K562 (cell line): ENCODE measurements at regions not wholly inside any gene's neighbourhood (a gene's known extent, or its start where the extent isn't known, plus 50 kb on each side); places are given as distances from the start of the nearest gene placed in this dataset.

Experiments
- ATAC-seq: fragments of 200-7000 bp; cut with Tn5 transposase; 3 replicates; pipeline ENCODE4 v1.9.1; 2020; ENCODE audit warnings: moderate library complexity
- BruUV-seq: library from RNA; stranded (reverse); fragments of 400-500 nt; replicated peaks from 2 replicates; lab custom pipeline; 2021; lab: Mats Ljungman, UMichigan
- CTCF ChIA-PET: fragments of 300-600 bp; formaldehyde crosslinking; extraction: SDS; loops from one replicate; lab custom pipeline; 2021; ENCODE audit warnings: low intra/inter-chr PET ratio; lab: Yijun Ruan, JAX
- POLR2A ChIA-PET: fragments of 300-600, 350-650 bp; sonication (Branson Sonifier 250); formaldehyde crosslinking; extraction: SDS; loops from one replicate; lab custom pipeline; 2021; ENCODE audit warnings: antibody characterized with exemption, inconsistent platforms; lab: Yijun Ruan, JAX
- DNase-seq, 4 experiments: peaks; one replicate each; pipeline versions ENCODE4 v3.0.0 to v3.0.0-alpha.2; 2011 to 2018; ENCODE audit warnings: low spot score in 3 of 4, mixed read lengths in 3 of 4; ENCODE audit errors: extremely low read depth in 1 of 4
- FAIRE-seq: peaks from 2 replicates; lab custom pipeline; 2011; peaks lifted over from hg19 to GRCh38; lab: Jason Lieb, UNC
- H2AFZ ChIP-seq: 2 replicates; pipeline ENCODE4 v1.6.0; 2011; ENCODE audit warnings: low read depth, low read length, control low read depth, inconsistent platforms
- H3K27ac ChIP-seq: fragments of 200-600 bp; 3 replicates; pipeline ENCODE4 v1.8.0; 2011; ENCODE audit warnings: low read depth, mild to moderate bottlenecking, control low read depth, inconsistent platforms, low read length, moderate library complexity, mixed read lengths; ENCODE audit errors: extremely low read depth
- H3K27me3 ChIP-seq, 2 experiments: fragments of 300-600 bp in 1 of 2; 2 replicates in 1 of 2; 3 replicates in 1 of 2; pipeline versions ENCODE4 v1.6.0 to v1.8.0; 2011; ENCODE audit warnings: inconsistent platforms in 2 of 2, low read length in 2 of 2, mild to moderate bottlenecking in 1 of 2, mixed read lengths in 1 of 2, moderate library complexity in 1 of 2; ENCODE audit not compliant: control insufficient read depth in 2 of 2, insufficient read depth in 2 of 2
- H3K36me3 ChIP-seq: fragments of 300-600 bp; 3 replicates; pipeline ENCODE4 v1.8.0; 2011; ENCODE audit warnings: mild to moderate bottlenecking, low read length, inconsistent platforms; ENCODE audit not compliant: control insufficient read depth, insufficient read depth
- H3K4me1 ChIP-seq, 2 experiments: fragments of 200-600 bp in 1 of 2; replicated peaks in 1 of 2; 2 replicates in 1 of 2; 3 replicates in 1 of 2; pipeline versions ENCODE4 v1.5.1 to v1.8.0; 2011; ENCODE audit warnings: inconsistent platforms in 2 of 2, low read length in 2 of 2, mild to moderate bottlenecking in 1 of 2, mixed read lengths in 1 of 2, moderate library complexity in 1 of 2; ENCODE audit not compliant: control insufficient read depth in 2 of 2, insufficient read depth in 2 of 2
- H3K4me2 ChIP-seq: 2 replicates; pipeline ENCODE4 v1.6.1; 2011; ENCODE audit warnings: low read length, control low read depth, inconsistent platforms, mixed read lengths; ENCODE audit not compliant: insufficient read depth
- H3K4me3 ChIP-seq: fragments of 200-600 bp; sonication (generic), shearing (Covaris generic); 2 replicates; pipeline ENCODE4 v1.5.1; 2016; ENCODE audit warnings: control low read depth, inconsistent platforms
- H3K79me2 ChIP-seq: fragments of 200-600 bp; 3 replicates; pipeline ENCODE4 v1.8.0; 2011; ENCODE audit warnings: low read length, inconsistent platforms; ENCODE audit not compliant: control insufficient read depth, insufficient read depth
- H3K9ac ChIP-seq, 2 experiments: 2 replicates each; pipeline versions ENCODE4 v1.6.0 to v1.6.1; 2011; ENCODE audit warnings: low read depth in 2 of 2, low read length in 2 of 2, control low read depth in 1 of 2, inconsistent platforms in 1 of 2, mild to moderate bottlenecking in 1 of 2, mixed read lengths in 1 of 2; ENCODE audit not compliant: insufficient read depth in 1 of 2
- H3K9me1 ChIP-seq: one replicate; pipeline ENCODE4 v1.6.0; 2011; ENCODE audit warnings: inconsistent platforms, mild to moderate bottlenecking, low read length, moderate library complexity; ENCODE audit not compliant: control insufficient read depth, insufficient read depth
- H3K9me3 ChIP-seq: replicated peaks from 2 replicates; pipeline ENCODE4 v1.5.1; 2011; ENCODE audit warnings: low read depth, low read length, inconsistent platforms; ENCODE audit not compliant: control insufficient read depth, insufficient read depth
- H4K20me1 ChIP-seq: replicated peaks from 2 replicates; pipeline ENCODE4 v1.6.1; 2011; ENCODE audit warnings: low read length, inconsistent platforms, mixed read lengths; ENCODE audit not compliant: control insufficient read depth, insufficient read depth
- ADNP ChIP-seq: fragments of 200-800 bp; sonication (Bioruptor generic); IDR thresholded peaks from 2 replicates; pipeline ENCODE4 v1.6.1; 2016; ENCODE audit warnings: missing genetic modification characterization, missing compliant biosample characterization
- BCOR ChIP-seq: fragments of 450-650 bp; IDR thresholded peaks from 2 replicates; pipeline ENCODE4 v1.6.1; 2016
- KDM1A ChIP-seq, 2 experiments: fragments of 450-650 bp; IDR thresholded peaks; 2 replicates each; pipeline ENCODE4 v1.6.1; 2016; ENCODE audit warnings: mild to moderate bottlenecking in 2 of 2
- PHB2 ChIP-seq: fragments of 450-650 bp; IDR thresholded peaks from 2 replicates; pipeline ENCODE4 v1.6.1; 2017; ENCODE audit warnings: low read depth
- RBM25 ChIP-seq: fragments of 200-400 bp; formaldehyde crosslinking; IDR thresholded peaks from 2 replicates; pipeline ENCODE4 v1.6.1; 2018; ENCODE audit warnings: low read length, low read depth, moderate library complexity; ENCODE audit not compliant: severe bottlenecking
- SMARCA5 ChIP-seq: fragments of 450-650 bp; IDR thresholded peaks from 2 replicates; pipeline ENCODE4 v1.6.1; 2016
- TCF7L2 ChIP-seq: fragments of 150-350 bp; IDR thresholded peaks from 2 replicates; pipeline ENCODE4 v1.6.1; 2016; ENCODE audit warnings: low read depth, mild to moderate bottlenecking, low read length, moderate library complexity
- TRIM28 ChIP-seq: fragments of 450-650 bp; IDR thresholded peaks from 2 replicates; pipeline ENCODE4 v1.6.1; 2017
- ZNF830 ChIP-seq: fragments of 250-450 bp; sonication (Bioruptor Pico); IDR thresholded peaks from 2 replicates; pipeline ENCODE4 v1.5.0; 2021; ENCODE audit warnings: mild to moderate bottlenecking
- WGBS: fragments of 100-300 bp; shearing (Covaris generic); methylation state at CpG from one replicate; pipeline ENCODE4 v1.1.6; 2016; ENCODE audit warnings: low coverage, mixed read lengths; ENCODE audit not compliant: insufficient coverage; ENCODE audit errors: missing lambda C conversion rate; 5-methylcytosine and 5-hydroxymethylcytosine counted together
- in situ Hi-C: fragments of 300-500 bp; cut with MboI; formaldehyde crosslinking; loops from 4 replicates; pipeline ENCODE4 v1.15.0; 2018; ENCODE audit warnings: inconsistent platforms, mixed read lengths
- intact Hi-C: fragments of 100-400 bp; cut with micrococcal nuclease; formaldehyde crosslinking; loops from 2 replicates; pipeline ENCODE4 v1.14.2; 2022
- TF ChIP-seq, protein P1 (sequence below): sonication (generic); formaldehyde crosslinking; IDR thresholded peaks from 2 replicates; pipeline ENCODE4 v1.8.0; 2022; ENCODE audit warnings: mild to moderate bottlenecking, missing genetic modification reagents
- TF ChIP-seq, protein P2 (sequence below): fragments of 250-450 bp; sonication (Bioruptor Pico); IDR thresholded peaks from 2 replicates; pipeline ENCODE4 v1.5.0; 2021
- TF ChIP-seq, protein P3 (sequence below): fragments of 250-450 bp; sonication (Bioruptor Pico); IDR thresholded peaks from 2 replicates; pipeline ENCODE4 v1.4.0; 2020; ENCODE audit warnings: mild to moderate bottlenecking, moderate library complexity
- TF ChIP-seq, protein P4 (sequence below), 2 experiments: IDR thresholded peaks; 2 replicates each; pipeline ENCODE4 v1.6.1; 2012; ENCODE audit warnings: improper control_type of control experiment in 2 of 2, low read depth in 2 of 2, low read length in 2 of 2, borderline replicate concordance in 1 of 2

DNA sequence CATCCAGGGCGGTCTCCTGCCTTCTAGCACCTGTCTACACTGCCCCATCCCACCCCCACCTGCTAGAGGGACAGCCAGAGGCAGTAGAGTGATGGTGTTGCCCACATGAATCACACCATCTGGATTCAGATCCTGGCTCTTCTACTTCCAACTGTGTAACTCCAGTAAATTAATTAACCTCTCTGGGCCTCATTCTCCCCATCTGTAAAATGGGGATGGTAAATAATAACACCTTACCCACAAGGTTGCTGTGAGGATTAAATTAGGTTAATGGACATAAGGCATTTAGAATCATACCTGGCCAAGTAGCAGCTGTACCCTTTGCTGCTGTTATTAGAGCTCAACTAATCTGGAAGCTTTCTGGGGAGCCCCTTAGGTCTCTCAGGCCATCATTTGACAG is 149.6 kb upstream of the BCOR start:
- CTCF ChIA-PET: no interaction called here
- no peak for TF ChIP-seq TCF7L2
- 0 out of 2 replicates have a peak, but pooled peaks have one; percentile 53 for TF ChIP-seq SMARCA5
- TF ChIP-seq, protein P1, sequence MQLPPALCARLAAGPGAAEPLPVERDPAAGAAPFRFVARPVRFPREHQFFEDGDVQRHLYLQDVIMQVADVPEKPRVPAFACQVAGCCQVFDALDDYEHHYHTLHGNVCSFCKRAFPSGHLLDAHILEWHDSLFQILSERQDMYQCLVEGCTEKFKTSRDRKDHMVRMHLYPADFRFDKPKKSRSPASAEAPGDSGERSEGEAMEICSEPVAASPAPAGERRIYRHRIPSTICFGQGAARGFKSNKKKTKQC (CRISPR knock-in tag): no peak
- TF ChIP-seq, protein P2, sequence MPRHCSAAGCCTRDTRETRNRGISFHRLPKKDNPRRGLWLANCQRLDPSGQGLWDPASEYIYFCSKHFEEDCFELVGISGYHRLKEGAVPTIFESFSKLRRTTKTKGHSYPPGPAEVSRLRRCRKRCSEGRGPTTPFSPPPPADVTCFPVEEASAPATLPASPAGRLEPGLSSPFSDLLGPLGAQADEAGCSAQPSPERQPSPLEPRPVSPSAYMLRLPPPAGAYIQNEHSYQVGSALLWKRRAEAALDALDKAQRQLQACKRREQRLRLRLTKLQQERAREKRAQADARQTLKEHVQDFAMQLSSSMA (CRISPR knock-in tag): no peak
- TF ChIP-seq, protein P3, sequence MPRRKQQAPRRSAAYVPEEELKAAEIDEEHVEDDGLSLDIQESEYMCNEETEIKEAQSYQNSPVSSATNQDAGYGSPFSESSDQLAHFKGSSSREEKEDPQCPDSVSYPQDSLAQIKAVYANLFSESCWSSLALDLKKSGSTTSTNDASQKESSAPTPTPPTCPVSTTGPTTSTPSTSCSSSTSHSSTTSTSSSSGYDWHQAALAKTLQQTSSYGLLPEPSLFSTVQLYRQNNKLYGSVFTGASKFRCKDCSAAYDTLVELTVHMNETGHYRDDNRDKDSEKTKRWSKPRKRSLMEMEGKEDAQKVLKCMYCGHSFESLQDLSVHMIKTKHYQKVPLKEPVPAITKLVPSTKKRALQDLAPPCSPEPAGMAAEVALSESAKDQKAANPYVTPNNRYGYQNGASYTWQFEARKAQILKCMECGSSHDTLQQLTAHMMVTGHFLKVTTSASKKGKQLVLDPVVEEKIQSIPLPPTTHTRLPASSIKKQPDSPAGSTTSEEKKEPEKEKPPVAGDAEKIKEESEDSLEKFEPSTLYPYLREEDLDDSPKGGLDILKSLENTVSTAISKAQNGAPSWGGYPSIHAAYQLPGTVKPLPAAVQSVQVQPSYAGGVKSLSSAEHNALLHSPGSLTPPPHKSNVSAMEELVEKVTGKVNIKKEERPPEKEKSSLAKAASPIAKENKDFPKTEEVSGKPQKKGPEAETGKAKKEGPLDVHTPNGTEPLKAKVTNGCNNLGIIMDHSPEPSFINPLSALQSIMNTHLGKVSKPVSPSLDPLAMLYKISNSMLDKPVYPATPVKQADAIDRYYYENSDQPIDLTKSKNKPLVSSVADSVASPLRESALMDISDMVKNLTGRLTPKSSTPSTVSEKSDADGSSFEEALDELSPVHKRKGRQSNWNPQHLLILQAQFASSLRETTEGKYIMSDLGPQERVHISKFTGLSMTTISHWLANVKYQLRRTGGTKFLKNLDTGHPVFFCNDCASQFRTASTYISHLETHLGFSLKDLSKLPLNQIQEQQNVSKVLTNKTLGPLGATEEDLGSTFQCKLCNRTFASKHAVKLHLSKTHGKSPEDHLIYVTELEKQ (CRISPR knock-in tag): no peak
- peak; percentile 39 to 61; a peak in 3 of 4 replicates for TF ChIP-seq KDM1A (IDR thresholded peaks at IDR 0.05)
- no peak for TF ChIP-seq TRIM28
- no peak for TF ChIP-seq PHB2
- TF ChIP-seq, protein P4, sequence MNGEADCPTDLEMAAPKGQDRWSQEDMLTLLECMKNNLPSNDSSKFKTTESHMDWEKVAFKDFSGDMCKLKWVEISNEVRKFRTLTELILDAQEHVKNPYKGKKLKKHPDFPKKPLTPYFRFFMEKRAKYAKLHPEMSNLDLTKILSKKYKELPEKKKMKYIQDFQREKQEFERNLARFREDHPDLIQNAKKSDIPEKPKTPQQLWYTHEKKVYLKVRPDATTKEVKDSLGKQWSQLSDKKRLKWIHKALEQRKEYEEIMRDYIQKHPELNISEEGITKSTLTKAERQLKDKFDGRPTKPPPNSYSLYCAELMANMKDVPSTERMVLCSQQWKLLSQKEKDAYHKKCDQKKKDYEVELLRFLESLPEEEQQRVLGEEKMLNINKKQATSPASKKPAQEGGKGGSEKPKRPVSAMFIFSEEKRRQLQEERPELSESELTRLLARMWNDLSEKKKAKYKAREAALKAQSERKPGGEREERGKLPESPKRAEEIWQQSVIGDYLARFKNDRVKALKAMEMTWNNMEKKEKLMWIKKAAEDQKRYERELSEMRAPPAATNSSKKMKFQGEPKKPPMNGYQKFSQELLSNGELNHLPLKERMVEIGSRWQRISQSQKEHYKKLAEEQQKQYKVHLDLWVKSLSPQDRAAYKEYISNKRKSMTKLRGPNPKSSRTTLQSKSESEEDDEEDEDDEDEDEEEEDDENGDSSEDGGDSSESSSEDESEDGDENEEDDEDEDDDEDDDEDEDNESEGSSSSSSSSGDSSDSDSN (IDR thresholded peaks at IDR 0.05; ENCODE audit: borderline replicate concordance in 1 of 2, low read depth in 2 of 2, low read length in 2 of 2): no peak
- peak; percentile 88 for TF ChIP-seq RBM25
- no peak for TF ChIP-seq ZNF830 (CRISPR knock-in tag)
- peak; percentile 74 for TF ChIP-seq BCOR
- TF ChIP-seq ADNP (tag): peak; percentile 56; the same call in 1 of the 2 replicates

More for the DNA sequence above, 149.6 kb upstream of the BCOR start:
- H3K9me3 ChIP-seq: no peaks in the 10 kb centered on the region
- no peaks in the 10 kb centered on the region for H3K9me1 ChIP-seq
- no peaks in the 10 kb centered on the region for H3K27me3 ChIP-seq
- 60% methylated on average over 1 of the region's 1 CpG for WGBS
- no peaks in the 10 kb centered on the region for H3K36me3 ChIP-seq
- DNase-seq: no peak
- H3K9ac ChIP-seq: no peak overlapping the region
- no peak for ATAC-seq
- no peak overlapping the region for H2AFZ ChIP-seq
- H4K20me1 ChIP-seq: no peaks in the 10 kb centered on the region
- in situ Hi-C loops (no loop called here), intact Hi-C loops (loop anchor here (5.0 kb wide), 1 partner anchor 140 kb away; no protein-coding TSS in a partner anchor)
- H3K4me1 ChIP-seq: peaks cover 3 to 29% of the 10 kb centered on the region in 2 experiments; a peak in 4 of 5 replicates
- FAIRE-seq: no peak
- H3K4me3 ChIP-seq: no peak overlapping the region
- POLR2A ChIA-PET: interaction anchor here (0.8 kb wide), 1 partner anchor 14 kb away, joined by 3 read pairs; no protein-coding TSS in a partner anchor
- H3K27ac ChIP-seq: no peak overlapping the region
- no peak overlapping the region for H3K4me2 ChIP-seq
- no TSS peak for BruUV-seq
- no peaks in the 10 kb centered on the region for H3K79me2 ChIP-seq
